SK-N-MC (cell line): ENCODE measurements at regions not wholly inside any gene's neighbourhood (a gene's known extent, or its start where the extent isn't known, plus 50 kb on each side); places are given as distances from the start of the nearest gene placed in this dataset.

Experiments
- DNase-seq: peaks from one replicate; pipeline ENCODE4 v3.0.0-alpha.2; 2011; ENCODE audit warnings: low read depth, low spot score
- H3K27ac ChIP-seq: fragments of 200-600 bp; sonication (generic); 2 replicates; pipeline ENCODE4 v1.5.1; 2016; ENCODE audit warnings: mixed run types
- H3K36me3 ChIP-seq: fragments of 200-600 bp; sonication (generic); 2 replicates; pipeline ENCODE4 v1.6.1; 2017; ENCODE audit warnings: antibody characterized with exemption, low read length, mixed read lengths; ENCODE audit not compliant: insufficient read depth
- H3K4me3 ChIP-seq: fragments of 200-600 bp; sonication (generic); 2 replicates; pipeline ENCODE4 v1.5.1; 2016
- H3K9ac ChIP-seq: fragments of 200-600 bp; sonication (generic); 2 replicates; pipeline ENCODE4 v1.8.0; 2017; ENCODE audit warnings: mixed run types, mixed read lengths; ENCODE audit not compliant: insufficient read length
- H3K9me3 ChIP-seq: fragments of 200-600 bp; sonication (generic); 2 replicates; pipeline ENCODE4 v1.6.1; 2017; ENCODE audit warnings: low read depth, mild to moderate bottlenecking, antibody characterized with exemption, low read length, moderate library complexity, mixed read lengths
- EZH2 ChIP-seq: fragments of 200-600 bp; sonication (generic); IDR thresholded peaks from one replicate; pipeline ENCODE4 v1.6.1; 2017; ENCODE audit warnings: antibody characterized with exemption
- FOXP2 ChIP-seq: optimal IDR thresholded peaks from 2 replicates; pipeline ENCODE3; 2011; ENCODE audit warnings: mild to moderate bottlenecking, moderate library complexity; ENCODE audit not compliant: insufficient read depth; ENCODE audit errors: extremely low read length, control extremely low read depth
- POLR2AphosphoS5 ChIP-seq: IDR thresholded peaks from 2 replicates; pipeline ENCODE4 v1.6.1; 2012; ENCODE audit warnings: mild to moderate bottlenecking, low read depth, low read length, borderline replicate concordance

- no peaks in the 10 kb centered on the region for H3K36me3 ChIP-seq
- no peak overlapping the region; the same call in 1 of the 2 replicates for H3K4me3 ChIP-seq
- no peaks in the 10 kb centered on the region for H3K9me3 ChIP-seq
- no peak for DNase-seq
- H3K27ac ChIP-seq = no peak overlapping the region
- no peak overlapping the region for H3K9ac ChIP-seq
- TF ChIP-seq POLR2AphosphoS5 (no peak; the same call in 1 of the 2 replicates), FOXP2 (peak; percentile 30)
These were observed 202.9 kb upstream of the MTPN start for GRCh38 chr7:136179851-136180721.

- Histone ChIP-seq H3K36me3 (no peaks in the 10 kb centered on the region), H3K4me3 (no peak overlapping the region), H3K9ac (no peak overlapping the region), H3K9me3 (no peaks in the 10 kb centered on the region), H3K27ac (no peak overlapping the region)
- no peak for DNase-seq
- TF ChIP-seq POLR2AphosphoS5 (no peak), FOXP2 (no peak), EZH2 (no peak)
These were observed 202.0 kb upstream of the MTPN start for GRCh38 chr7:136179154-136179553.

GRCh38 chr7:136174477-136175125 lies 197.4 kb upstream of the MTPN start:
- DNase-seq = peak; percentile 37
- H3K9ac ChIP-seq = peak overlapping the region; percentile 40
- no peaks in the 10 kb centered on the region for H3K36me3 ChIP-seq
- H3K4me3 ChIP-seq = peak overlapping the region; percentile 61
- TF ChIP-seq POLR2AphosphoS5 = no peak; the same call in 1 of the 2 replicates
- TF ChIP-seq EZH2 = no peak
- TF ChIP-seq FOXP2 = no peak
- peak overlapping the region; percentile 80; the same call in 1 of the 2 replicates for H3K27ac ChIP-seq
- no peaks in the 10 kb centered on the region for H3K9me3 ChIP-seq

- no peak for DNase-seq
- no peak overlapping the region for H3K4me3 ChIP-seq
- no peaks in the 10 kb centered on the region for H3K36me3 ChIP-seq
- no peak overlapping the region for H3K9ac ChIP-seq
- no peaks in the 10 kb centered on the region for H3K9me3 ChIP-seq
- TF ChIP-seq POLR2AphosphoS5 (no peak), EZH2 (no peak), FOXP2 (no peak)
- no peak overlapping the region for H3K27ac ChIP-seq
These were observed 196.7 kb upstream of the MTPN start for GRCh38 chr7:136173874-136174273.

GRCh38 chr7:136171233-136171632 lies 194.1 kb upstream of the MTPN start:
- no peak overlapping the region for H3K27ac ChIP-seq
- no peak for TF ChIP-seq EZH2
- no peak for TF ChIP-seq FOXP2
- TF ChIP-seq POLR2AphosphoS5 = no peak
- no peaks in the 10 kb centered on the region for H3K9me3 ChIP-seq
- H3K9ac ChIP-seq = no peak overlapping the region
- DNase-seq = no peak
- no peak overlapping the region for H3K4me3 ChIP-seq
- H3K36me3 ChIP-seq = no peaks in the 10 kb centered on the region

GRCh38 chr7:136168821-136169220 lies 191.7 kb upstream of the MTPN start:
- no peak for DNase-seq
- Histone ChIP-seq H3K9ac (no peak overlapping the region), H3K4me3 (no peak overlapping the region), H3K36me3 (no peaks in the 10 kb centered on the region), H3K9me3 (no peaks in the 10 kb centered on the region), H3K27ac (no peak overlapping the region)
- TF ChIP-seq POLR2AphosphoS5 (no peak), EZH2 (no peak), FOXP2 (no peak)

GRCh38 chr7:136167991-136168390 lies 190.8 kb upstream of the MTPN start:
- no peaks in the 10 kb centered on the region for H3K36me3 ChIP-seq
- TF ChIP-seq EZH2 (no peak), FOXP2 (no peak), POLR2AphosphoS5 (no peak)
- H3K4me3 ChIP-seq = no peak overlapping the region
- no peak overlapping the region for H3K9ac ChIP-seq
- H3K27ac ChIP-seq = no peak overlapping the region
- no peak for DNase-seq
- no peaks in the 10 kb centered on the region for H3K9me3 ChIP-seq

GRCh38 chr7:136166521-136166920 lies 189.4 kb upstream of the MTPN start:
- H3K36me3 ChIP-seq = no peaks in the 10 kb centered on the region
- no peak overlapping the region for H3K9ac ChIP-seq
- TF ChIP-seq EZH2 (no peak), POLR2AphosphoS5 (no peak), FOXP2 (no peak)
- DNase-seq = no peak
- no peak overlapping the region for H3K4me3 ChIP-seq
- no peak overlapping the region for H3K27ac ChIP-seq
- no peaks in the 10 kb centered on the region for H3K9me3 ChIP-seq

GRCh38 chr7:136163340-136163801 lies 186.2 kb upstream of the MTPN start:
- Histone ChIP-seq H3K27ac (no peak overlapping the region), H3K4me3 (no peak overlapping the region), H3K9ac (no peak overlapping the region), H3K36me3 (no peaks in the 10 kb centered on the region), H3K9me3 (no peaks in the 10 kb centered on the region)
- DNase-seq = no peak
- TF ChIP-seq EZH2 (no peak), POLR2AphosphoS5 (no peak), FOXP2 (no peak)
